DMS53 (cell line): ENCODE measurements at regions not wholly inside any gene's neighbourhood (a gene's known extent, or its start where the extent isn't known, plus 50 kb on each side); places are given as distances from the start of the nearest gene placed in this dataset.

Experiments
- DNase-seq: peaks from one replicate; lab custom pipeline; 2025; lab: John Stamatoyannopoulos, UW

DNA sequence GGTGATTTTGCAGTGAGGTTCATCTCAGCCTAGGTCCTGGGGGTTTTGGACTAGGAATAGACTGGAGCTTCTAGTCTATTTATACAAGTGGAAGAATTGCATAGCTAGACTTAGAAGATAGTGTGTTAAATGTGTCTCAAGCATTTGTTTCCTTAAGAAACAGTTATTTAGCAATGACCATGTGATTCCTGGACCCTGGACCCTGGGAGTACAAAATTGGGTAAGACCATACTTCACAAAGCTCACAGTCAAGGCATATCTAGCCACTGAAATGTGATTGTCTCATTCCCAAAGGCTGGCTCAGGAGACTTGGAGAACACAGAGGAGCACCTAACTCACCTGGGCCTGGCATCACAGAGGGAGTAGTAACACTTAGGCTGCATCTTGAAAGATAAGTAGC is 754.5 kb downstream of the SATB2 start:
- DNase-seq, result no peak

DNA sequence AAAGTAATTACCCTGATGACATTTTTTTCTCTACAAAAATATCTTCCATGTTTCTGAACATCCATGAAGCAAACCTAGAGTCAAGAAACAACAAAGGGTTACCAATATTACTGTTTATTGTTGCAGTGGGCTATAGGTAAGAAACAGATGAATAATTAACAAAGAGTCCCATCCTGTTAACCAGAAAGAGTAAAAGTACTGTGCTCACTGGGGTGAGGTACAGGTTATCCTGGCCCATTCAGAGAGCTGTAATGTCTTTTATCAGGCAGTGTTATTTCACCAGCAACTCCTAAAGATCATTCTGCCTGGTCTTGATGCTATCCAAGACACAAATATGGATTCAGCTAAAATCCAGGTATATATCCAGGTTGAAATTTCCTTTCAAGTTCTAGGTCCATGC is 754.9 kb downstream of the SATB2 start:
- DNase-seq, result no peak

DNA sequence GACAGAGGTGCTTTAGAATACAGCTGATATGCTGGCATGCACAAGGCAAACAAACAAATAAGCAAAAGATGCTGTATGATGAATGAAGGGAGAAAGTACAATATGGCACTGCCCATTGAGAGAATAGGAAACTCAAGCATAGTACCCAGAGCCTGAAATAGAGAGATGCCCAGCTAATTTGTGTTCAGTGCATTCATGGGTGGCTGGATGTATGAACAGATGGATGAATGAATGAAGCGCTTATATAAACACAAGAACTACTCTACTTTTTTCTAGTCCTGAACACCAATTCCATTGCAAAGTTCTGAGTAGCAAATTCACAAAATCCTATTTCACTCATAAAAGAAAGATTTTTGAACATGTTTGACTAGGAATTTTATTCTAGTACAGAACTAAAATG is 756.3 kb downstream of the SATB2 start:
- DNase-seq, result no peak

DNA sequence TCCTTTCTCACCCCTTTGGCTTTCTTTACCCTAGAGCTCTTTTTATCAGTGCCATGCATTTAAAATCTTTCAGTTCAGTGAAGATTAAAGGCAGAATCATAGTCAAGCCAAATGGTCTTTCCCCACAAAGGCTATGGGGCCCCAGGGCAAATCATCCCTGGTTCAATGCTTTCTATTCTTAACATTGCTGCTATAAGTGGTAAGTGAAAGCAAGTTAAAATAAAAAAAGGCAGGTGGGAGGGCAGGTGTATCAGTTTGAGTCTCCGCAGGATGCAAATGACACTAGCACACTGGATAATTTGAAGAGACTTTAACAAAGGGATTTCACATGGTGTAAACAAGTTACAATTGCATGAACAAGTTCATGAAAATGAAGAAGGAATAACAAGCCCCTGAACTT is 757.4 kb downstream of the SATB2 start:
- no peak for DNase-seq

DNA sequence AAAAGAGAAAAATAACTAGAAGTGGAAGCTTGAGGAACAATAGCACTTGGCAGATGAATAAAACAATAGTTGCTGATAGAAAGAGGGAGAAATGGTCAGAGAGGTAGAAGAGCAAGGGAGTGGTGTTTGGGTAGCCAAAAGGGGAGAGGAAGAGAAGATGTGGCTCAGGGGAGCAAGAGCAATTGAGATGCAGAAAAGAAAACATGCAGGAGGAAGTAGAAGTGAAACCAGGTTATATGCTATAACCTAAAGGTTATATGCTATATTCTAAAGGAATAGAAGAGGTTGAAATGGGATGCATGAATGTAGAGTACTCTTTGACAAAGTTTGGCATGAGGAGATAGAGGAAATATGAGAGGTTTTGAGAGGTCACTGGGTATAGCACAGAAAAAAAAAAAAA is 759.5 kb downstream of the SATB2 start:
- DNase-seq, result no peak

DNA sequence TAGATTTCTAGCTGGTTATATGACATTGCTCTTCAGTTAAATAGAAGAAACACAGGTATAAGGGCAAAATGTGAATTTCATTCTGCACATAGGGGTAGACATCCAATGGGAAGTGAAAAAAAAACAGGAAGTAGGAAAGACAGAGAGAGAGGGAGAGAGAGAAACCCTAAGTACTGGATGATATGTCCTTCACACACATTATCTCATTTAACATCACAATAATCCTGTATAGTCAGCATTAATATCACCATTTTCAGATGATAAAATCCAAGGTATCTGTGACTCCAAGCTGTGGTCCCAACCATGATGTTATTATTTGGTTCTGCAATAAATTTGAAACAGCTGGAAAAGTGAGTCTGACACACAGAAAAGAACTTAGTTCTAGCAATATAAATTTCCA is 759.9 kb downstream of the SATB2 start:
- no peak for DNase-seq

DNA sequence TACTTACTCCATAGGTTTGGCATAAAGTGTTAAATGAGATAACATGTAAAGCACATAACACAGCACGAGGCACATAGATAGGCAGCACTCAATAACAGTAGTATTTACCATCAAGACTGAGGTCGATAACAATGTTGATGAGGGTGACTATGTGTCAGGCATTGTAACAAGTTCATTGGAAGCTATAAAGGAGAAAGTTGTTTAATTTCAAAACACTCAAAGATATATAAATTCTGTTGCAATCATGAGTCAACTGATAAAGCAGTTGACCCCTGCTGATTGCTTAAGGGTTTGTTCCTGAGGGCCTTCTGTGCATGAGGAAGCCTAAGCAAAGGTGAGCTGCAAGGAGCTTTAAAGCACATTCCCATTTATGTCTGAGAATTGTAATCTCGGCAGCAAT is 760.5 kb downstream of the SATB2 start:
- DNase-seq, result no peak

DNA sequence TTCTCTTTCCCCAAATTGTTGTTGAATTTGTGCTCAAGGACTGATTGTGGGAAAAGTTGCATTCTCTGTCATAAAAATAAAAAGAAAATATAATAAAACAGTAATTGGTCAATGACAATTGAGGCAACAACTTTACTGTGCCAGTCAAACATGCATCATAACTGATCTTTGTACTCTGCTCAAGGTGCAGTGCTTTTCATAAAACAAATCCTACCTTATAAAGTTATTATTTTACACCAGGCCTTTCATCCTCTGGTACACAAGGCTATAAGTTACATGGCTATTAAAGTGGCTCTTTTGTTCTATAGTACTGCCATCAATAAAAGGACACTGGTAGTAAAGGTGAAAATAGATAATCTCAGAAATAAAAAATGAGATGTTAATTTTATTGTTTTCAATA is 761.9 kb downstream of the SATB2 start:
- no peak for DNase-seq

DNA sequence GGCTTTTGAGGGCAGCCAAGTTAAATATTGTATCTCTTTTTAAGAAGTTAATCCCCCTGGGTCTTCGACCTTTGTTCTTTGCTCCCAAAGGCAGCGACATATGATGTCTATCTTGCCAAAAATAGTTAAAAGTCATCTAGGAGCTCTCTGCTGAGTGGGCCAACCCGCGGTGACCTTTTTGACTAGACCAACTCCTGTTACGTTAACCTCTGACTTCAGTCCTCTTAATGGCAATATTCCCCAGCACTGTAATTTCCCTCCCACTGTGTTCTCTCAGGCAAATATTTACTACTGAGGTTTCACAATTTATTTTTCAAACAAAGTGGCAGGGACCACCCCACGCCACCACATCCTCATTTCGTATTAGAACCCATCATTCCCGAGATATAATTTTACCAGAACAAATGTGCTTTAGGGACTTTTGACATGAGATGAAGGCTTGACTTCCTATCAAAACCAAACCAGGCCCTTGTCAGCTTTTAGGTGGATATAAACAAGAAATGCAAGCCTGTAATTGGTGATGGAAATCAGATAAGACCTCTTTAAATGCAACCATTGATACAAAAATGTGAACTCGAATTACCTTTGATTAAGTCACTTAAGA is 764.7 kb downstream of the SATB2 start:
- DNase-seq, result no peak

DNA sequence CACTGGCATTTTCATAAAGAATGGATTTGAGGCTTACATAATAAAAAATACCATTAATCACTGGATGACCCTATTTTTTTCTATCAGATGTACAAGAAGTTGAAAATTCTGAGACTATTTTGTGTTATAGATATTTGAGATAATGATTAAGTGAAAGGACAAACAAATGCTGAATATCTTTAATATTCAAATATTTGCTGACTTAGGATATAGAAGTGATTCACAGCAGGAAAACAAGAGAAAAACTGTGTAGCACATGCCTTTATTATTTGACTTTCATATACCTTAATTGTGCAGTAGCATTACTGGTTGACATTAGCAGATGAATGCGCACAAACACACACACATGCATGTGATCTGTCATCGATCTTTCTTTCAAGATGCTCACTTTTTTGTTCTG is 766.5 kb downstream of the SATB2 start:
- DNase-seq, result no peak

DNA sequence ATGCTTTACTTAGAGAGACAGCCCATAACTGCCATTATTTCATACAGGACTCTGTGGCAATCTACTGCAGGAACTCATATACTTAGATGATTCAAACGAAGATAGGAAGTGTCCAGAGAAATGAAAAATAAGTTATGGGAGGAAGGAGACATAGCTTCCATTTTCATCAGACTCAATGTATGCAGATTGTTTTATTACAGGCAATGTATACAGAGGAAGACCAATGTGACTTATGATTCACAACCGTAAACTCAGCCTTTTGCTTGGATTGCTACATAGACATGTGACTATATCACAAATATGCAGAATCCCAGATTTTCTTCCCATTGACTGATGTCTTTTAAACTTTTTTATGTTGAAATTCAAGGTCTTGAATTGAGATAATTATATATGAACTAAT is 793.4 kb downstream of the SATB2 start:
- no peak for DNase-seq

DNA sequence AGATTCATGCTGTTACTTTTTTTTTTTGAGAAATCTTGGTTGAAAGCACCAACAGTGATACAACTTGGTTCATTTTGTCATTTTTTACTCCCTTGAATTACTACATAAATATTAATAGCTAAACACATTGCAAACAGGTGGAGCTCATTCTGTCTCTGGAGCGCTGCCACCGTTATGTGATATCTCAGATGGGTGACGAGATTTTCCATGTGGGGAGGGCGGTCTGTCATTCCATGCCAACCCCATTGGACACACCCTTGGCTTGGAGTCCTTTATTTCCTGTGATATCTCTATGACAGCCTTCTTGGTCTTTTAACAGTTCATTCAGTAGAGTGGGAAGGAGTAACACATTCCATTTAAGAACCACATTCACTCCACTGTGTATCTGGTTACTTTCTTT is 794.8 kb downstream of the SATB2 start:
- DNase-seq, result no peak

DNA sequence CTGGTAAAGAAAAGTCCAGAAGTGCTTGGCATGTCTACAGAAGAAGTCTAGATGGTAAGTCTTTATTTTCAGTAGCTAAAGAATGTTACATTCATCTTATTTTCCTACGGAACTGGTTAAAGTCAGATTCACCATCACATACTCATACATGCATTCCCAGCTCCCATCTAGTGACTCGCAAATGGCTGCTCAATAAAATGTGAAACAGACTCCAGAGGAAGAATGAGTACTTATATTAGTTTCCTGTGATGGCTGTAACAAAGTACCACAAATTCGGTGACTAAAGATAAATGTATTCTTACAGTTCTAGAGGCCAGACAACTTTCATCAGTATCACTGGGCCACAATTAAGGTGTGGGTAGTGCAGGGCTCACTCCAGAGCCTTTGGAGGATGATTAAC is 797.2 kb downstream of the SATB2 start:
- no peak for DNase-seq

DNA sequence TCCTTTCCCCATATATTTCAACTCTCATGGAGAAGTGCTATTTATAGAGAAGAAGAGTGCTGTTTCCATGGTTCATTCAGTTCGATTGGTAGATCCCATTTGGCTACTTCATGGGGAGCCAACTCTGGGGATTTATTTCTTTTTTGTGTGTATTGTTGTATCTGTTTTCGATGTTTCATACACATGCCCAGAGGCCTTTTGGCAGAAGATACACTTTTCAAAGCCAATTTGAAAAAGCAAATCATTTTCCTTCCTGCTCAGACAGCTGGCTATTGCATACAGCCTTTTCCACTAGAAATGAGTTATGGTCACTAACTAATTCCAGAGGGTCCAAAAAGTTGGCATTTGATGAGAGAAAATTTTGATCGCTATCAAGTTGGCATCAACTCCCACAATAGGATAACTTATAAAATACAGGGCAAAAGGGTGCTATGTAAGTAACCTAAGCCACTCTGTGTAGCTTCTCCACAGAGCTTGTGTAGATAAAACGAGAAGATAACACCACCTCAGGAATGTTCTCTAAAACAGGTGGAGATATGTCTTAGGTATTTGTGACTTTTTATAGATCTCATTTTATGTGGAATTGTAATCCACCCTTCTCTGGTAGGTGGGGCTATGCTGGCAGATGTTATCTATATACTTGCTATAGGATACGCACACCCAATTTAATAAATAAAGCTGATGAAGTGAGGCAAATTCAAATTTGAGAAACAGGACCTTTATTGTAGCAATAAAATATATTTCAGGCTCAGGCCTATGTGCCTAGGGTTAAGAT is 798.5 kb downstream of the SATB2 start:
- DNase-seq, result no peak

DNA sequence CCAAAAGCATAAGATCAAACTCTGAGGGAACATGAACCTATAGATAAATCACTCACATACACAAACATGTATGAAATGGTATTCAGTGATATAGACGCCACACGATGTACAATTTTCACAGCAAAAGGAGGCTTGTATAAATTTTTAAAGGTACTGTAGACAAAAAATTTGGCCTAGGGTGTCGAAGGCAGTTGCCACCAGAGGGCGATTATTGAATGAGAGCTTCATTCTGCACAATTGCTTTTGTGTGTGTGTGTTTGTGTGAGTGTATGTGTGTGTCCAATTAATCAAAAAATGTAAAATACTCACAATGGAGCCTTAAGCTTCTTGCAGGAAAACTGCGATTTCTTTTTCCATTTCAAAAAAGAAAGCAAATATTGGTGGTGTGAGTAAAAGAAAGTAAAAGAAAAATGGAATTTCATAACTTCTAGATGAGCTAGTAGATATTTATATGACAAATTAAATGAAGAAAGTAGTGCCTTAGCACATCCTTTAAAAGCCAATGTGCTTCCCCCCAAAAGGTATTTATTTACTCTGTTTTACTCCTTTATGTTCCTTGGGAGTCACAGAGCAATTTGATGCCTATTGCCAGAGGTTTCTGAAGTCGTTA is 800.1 kb downstream of the SATB2 start:
- DNase-seq, result peak; percentile 74

DNA sequence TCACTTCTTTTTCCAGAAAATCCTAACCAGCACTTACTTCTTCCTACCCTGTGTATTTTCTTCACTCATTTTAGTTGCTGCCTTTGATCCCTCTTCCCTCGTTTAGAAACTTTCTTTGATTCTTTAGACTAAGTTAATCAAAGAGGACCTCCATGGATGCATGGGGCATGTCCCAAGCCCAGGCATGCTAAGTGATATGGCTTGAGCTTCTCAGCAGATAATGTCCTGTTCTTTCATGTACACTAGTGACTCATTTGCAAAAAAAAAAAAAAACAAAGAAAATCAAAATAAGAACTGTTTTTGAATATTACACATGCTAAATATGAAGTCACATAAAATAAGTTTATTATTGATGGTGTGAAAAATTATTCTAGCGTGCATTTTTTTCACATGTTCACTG is 800.9 kb downstream of the SATB2 start:
- no peak for DNase-seq

DNA sequence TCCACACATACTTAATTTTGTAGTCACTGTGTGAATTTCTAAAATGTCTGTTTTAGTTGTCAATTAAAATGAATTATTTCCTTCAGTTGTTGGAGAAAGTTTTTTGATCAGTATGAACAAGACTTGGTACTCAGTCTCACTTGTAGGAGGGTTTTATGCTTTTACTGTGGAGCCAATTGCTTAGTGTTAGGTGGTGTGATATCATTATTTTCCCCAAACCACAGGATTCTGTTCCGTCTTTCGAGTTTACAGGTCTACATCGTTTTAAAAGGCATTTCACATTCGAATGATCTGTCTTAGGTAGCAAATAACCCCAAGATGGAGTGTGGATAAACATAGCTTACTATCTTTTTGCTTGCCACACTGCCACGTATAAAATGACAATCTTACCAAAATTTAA is 803.1 kb downstream of the SATB2 start:
- DNase-seq, result no peak

DNA sequence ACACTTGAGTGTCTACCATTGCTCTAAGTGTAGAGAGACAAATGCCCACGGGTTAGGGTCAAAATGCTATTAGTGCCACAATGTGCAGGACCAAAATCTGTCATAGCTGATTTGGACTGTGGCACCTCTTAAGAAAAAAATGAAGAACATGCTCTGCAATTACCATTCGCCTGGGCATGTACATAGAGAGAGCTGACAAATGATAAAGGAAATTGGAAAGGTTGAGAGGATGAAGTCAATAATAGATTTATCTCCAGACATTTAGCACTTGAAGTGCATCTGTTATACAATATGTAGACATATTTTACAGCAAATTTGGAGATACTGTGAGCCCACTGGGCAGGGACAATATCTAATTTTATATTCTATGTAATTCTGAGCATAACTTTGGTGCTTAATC is 804.4 kb downstream of the SATB2 start:
- no peak for DNase-seq

DNA sequence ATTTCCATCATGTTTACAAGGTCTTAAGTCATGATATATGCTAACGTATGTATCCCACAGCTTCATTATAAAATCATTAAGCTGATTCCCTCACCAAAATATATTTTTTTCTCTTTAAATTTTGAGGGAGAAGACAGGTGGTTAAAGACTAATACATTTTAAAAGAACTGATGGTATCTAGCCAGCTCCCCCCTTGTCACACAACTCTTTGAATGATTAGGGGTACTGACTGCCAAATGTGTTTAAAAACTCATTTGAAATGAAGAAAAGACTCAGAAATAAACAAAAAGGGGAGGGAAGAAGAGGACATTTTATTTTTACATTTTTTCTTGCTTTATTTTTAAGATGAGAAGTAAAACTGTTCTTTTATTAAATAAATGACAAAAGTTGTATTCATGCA is 805.3 kb downstream of the SATB2 start:
- no peak for DNase-seq

DNA sequence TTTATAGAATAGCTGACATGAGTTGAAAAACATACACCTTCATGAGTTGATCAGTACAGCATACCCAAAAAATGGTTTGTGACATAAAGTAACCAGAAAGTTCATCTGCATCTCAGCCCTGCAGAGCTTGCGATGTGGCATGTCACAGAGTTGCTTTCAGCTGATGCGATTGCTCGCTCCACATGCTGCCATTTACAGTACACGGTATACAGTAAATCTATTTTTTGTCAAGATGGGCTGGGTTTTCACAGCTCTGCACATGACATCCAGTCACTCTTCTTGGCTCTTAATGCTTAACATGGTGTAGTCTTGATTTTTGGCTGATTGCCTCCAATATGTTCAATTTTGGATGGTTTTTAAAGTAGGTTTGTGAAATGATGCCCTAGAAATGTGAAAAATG is 811.9 kb downstream of the SATB2 start:
- no peak for DNase-seq

DNA sequence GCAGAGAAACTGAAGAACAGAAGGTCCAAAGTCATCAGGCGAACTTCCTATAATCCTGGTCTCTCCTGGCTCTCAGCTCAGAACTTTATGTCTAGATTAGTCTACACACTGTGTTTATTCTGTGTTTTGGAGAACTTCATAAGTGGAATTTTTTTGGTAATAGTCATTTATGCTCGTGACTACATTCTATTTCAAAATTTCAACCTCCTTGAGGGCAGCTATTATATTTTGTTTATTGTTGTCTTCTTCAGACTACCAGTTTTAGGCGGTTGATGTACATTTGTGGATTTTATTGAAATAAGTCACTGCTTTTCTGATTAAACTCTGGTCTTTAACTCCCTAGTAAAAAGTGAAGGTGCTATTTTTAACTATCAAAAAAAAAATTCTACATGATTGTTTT is 816.6 kb downstream of the SATB2 start:
- DNase-seq, result no peak

DNA sequence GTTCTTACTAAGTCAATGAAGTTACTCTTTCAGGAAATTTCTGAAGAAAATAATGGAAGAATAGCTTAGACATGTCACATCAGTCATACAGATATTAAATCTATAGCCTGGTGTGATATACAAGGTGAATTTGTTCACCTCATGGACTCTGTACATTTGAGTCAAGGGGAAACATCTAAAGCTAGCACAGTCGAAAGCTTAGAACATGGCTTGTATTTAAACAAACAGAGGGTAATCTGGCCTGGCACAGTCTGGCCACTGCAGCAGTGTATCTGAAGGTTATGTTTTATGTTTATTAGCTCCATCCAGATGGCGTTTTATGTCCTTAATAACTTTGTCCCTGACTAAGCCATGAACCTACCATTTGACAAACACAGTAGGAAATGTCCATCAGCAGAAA is 817.3 kb downstream of the SATB2 start:
- DNase-seq, result no peak

DNA sequence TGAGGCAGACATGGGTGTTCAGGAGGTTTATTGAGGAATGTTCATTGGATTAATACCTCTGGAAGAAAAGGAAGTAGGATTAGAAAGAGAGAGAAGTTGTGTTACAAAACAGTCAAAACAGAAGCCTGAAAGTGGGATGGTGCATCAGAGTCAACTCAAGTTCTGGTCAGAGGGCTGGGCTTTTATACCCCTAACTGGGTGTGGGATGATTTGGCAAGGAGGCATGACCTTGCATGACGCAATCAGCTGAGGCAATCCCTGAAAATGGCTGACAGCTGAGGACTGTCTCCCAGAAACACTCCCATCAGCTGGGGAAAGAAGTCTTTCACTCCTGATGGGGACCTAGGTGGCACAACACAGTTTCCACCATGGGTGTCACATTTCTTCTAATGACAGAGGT is 818.2 kb downstream of the SATB2 start:
- DNase-seq, result no peak

DNA sequence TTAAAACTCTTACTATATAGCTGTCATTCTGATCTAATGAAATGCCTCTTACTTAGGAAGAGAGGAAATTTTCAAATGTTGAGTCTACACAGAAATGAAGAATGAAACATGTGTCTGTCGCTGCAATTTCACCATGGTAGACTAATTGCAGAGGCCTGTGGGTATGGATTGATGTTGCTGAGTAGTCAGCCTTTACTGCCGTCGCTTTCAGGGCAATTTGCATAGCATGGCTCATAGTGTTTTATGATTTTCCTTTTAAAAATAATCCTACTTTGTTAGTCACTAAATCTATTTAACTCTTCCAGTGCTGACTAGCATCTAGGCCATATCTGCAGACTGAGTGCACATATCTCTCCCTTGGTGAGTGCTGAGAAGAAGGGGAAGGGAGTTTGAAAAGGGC is 819.2 kb downstream of the SATB2 start:
- DNase-seq, result no peak
